Liver (tissue), 3 donors: ENCODE measurements at regions not wholly inside any gene's neighbourhood (a gene's known extent, or its start where the extent isn't known, plus 50 kb on each side); places are given as distances from the start of the nearest gene placed in this dataset.
A peak's percentile ranks its signal among the peaks of the same experiment; 100 is the strongest.

Experiments
- FOXA1 ChIP-seq: IDR thresholded peaks from 2 replicates; pipeline ENCODE4 v1.6.1; 2016; ENCODE audit warnings: antibody characterized with exemption
- FOXA2 ChIP-seq: IDR thresholded peaks from 2 replicates; pipeline ENCODE4 v1.6.1; 2016; ENCODE audit warnings: antibody characterized with exemption
- GABPA ChIP-seq, 2 donors: IDR thresholded peaks in 1 of 2; conservative IDR thresholded peaks in 1 of 2; 2 replicates each; pipeline ENCODE4 v1.6.1; 2016; ENCODE audit warnings: antibody characterized with exemption in 2 of 2, mild to moderate bottlenecking in 1 of 2, moderate library complexity in 1 of 2
- JUND ChIP-seq, 2 donors: IDR thresholded peaks; 2 replicates each; pipeline ENCODE4 v1.6.1; 2016; ENCODE audit warnings: antibody characterized with exemption in 2 of 2
- RAD21 ChIP-seq, 2 donors: IDR thresholded peaks; 2 replicates each; pipeline ENCODE4 v1.6.1; 2016; ENCODE audit warnings: antibody characterized with exemption in 2 of 2, mild to moderate bottlenecking in 2 of 2
- RXRA ChIP-seq, 2 donors: IDR thresholded peaks; 2 replicates each; pipeline ENCODE4 v1.6.1; 2017 to 2018; ENCODE audit warnings: antibody characterized with exemption in 2 of 2, mild to moderate bottlenecking in 1 of 2
- TF ChIP-seq, protein P1 (sequence below): fragments of 150-350 bp; IDR thresholded peaks from 2 replicates; pipeline ENCODE4 v1.5.1; 2017; ENCODE audit warnings: improper control_type of control experiment, low read depth, low read length; ENCODE audit not compliant: missing input control
- TF ChIP-seq, protein P2 (sequence below): IDR thresholded peaks from 2 replicates; pipeline ENCODE4 v1.6.1; 2016; ENCODE audit warnings: antibody characterized with exemption
- TF ChIP-seq, protein P3 (sequence below): IDR thresholded peaks from 2 replicates; pipeline ENCODE4 v1.6.1; 2016; ENCODE audit warnings: antibody characterized with exemption, mild to moderate bottlenecking
- TF ChIP-seq, protein P4 (sequence below): IDR thresholded peaks from 2 replicates; pipeline ENCODE4 v1.6.1; 2016; ENCODE audit warnings: antibody characterized with exemption
- donor health status: healthy.
- donor health status: healthy.

DNA sequence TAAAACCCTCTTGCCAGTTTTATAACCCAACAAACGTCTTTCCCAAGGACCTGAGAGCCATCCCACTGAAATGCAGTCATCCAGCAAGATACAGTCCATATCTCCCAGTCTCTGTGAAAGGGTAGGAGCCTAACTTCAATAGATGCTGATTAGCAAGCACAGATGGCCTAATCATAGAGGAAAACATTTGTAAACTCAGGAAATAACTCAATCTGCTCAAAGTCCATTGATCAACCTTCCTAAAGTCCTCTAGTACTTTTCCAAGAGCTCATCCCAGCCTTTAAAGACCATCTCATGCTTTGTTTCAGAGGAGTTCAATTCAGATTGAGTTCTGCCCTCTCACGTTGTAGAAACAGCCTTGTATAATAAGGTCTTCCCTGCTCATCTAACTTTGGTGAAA is 324.2 kb downstream of the MRPS30 start:
- TF ChIP-seq, protein P1, sequence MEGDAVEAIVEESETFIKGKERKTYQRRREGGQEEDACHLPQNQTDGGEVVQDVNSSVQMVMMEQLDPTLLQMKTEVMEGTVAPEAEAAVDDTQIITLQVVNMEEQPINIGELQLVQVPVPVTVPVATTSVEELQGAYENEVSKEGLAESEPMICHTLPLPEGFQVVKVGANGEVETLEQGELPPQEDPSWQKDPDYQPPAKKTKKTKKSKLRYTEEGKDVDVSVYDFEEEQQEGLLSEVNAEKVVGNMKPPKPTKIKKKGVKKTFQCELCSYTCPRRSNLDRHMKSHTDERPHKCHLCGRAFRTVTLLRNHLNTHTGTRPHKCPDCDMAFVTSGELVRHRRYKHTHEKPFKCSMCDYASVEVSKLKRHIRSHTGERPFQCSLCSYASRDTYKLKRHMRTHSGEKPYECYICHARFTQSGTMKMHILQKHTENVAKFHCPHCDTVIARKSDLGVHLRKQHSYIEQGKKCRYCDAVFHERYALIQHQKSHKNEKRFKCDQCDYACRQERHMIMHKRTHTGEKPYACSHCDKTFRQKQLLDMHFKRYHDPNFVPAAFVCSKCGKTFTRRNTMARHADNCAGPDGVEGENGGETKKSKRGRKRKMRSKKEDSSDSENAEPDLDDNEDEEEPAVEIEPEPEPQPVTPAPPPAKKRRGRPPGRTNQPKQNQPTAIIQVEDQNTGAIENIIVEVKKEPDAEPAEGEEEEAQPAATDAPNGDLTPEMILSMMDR, result no peak
- TF ChIP-seq RAD21 (IDR thresholded peaks at IDR 0.05) (peak; percentile 13 to 28), FOXA1 (no peak), RXRA (IDR thresholded peaks at IDR 0.05) (no peak), FOXA2 (no peak), GABPA (IDR thresholded peaks at IDR 0.05 in 1 of 2, conservative IDR thresholded peaks at IDR 0.05 in 1 of 2) (no peak), JUND (IDR thresholded peaks at IDR 0.05) (peak in 1 of 2 donors; percentile 15)
- TF ChIP-seq, protein P2, sequence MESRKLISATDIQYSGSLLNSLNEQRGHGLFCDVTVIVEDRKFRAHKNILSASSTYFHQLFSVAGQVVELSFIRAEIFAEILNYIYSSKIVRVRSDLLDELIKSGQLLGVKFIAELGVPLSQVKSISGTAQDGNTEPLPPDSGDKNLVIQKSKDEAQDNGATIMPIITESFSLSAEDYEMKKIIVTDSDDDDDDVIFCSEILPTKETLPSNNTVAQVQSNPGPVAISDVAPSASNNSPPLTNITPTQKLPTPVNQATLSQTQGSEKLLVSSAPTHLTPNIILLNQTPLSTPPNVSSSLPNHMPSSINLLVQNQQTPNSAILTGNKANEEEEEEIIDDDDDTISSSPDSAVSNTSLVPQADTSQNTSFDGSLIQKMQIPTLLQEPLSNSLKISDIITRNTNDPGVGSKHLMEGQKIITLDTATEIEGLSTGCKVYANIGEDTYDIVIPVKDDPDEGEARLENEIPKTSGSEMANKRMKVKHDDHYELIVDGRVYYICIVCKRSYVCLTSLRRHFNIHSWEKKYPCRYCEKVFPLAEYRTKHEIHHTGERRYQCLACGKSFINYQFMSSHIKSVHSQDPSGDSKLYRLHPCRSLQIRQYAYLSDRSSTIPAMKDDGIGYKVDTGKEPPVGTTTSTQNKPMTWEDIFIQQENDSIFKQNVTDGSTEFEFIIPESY, result no peak
- TF ChIP-seq, protein P3, sequence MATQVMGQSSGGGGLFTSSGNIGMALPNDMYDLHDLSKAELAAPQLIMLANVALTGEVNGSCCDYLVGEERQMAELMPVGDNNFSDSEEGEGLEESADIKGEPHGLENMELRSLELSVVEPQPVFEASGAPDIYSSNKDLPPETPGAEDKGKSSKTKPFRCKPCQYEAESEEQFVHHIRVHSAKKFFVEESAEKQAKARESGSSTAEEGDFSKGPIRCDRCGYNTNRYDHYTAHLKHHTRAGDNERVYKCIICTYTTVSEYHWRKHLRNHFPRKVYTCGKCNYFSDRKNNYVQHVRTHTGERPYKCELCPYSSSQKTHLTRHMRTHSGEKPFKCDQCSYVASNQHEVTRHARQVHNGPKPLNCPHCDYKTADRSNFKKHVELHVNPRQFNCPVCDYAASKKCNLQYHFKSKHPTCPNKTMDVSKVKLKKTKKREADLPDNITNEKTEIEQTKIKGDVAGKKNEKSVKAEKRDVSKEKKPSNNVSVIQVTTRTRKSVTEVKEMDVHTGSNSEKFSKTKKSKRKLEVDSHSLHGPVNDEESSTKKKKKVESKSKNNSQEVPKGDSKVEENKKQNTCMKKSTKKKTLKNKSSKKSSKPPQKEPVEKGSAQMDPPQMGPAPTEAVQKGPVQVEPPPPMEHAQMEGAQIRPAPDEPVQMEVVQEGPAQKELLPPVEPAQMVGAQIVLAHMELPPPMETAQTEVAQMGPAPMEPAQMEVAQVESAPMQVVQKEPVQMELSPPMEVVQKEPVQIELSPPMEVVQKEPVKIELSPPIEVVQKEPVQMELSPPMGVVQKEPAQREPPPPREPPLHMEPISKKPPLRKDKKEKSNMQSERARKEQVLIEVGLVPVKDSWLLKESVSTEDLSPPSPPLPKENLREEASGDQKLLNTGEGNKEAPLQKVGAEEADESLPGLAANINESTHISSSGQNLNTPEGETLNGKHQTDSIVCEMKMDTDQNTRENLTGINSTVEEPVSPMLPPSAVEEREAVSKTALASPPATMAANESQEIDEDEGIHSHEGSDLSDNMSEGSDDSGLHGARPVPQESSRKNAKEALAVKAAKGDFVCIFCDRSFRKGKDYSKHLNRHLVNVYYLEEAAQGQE, result no peak
- TF ChIP-seq, protein P4, sequence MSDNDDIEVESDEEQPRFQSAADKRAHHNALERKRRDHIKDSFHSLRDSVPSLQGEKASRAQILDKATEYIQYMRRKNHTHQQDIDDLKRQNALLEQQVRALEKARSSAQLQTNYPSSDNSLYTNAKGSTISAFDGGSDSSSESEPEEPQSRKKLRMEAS, result no peak
